CD14-positive monocyte (primary cell): ENCODE measurements at regions not wholly inside any gene's neighbourhood (a gene's known extent, or its start where the extent isn't known, plus 50 kb on each side); places are given as distances from the start of the nearest gene placed in this dataset.

Experiments used
- DNase-seq, 3 donors: peaks; one replicate each; pipeline ENCODE4 v3.0.0-alpha.2; 2011 to 2022
- H2AFZ ChIP-seq: 2 replicates; pipeline ENCODE4 v1.6.0; 2012; ENCODE audit warnings: mild to moderate bottlenecking, low read depth, low read length, inconsistent platforms; ENCODE audit not compliant: insufficient read depth, poor library complexity, severe bottlenecking
- H3K27ac ChIP-seq, 2 donors: 1 replicate in 1 of 2; 2 replicates in 1 of 2; pipeline ENCODE4 v1.5.1; 2012 to 2013; ENCODE audit warnings: low read length in 2 of 2, control low read depth in 1 of 2, inconsistent platforms in 1 of 2, low read depth in 1 of 2, mild to moderate bottlenecking in 1 of 2
- H3K27me3 ChIP-seq, 2 donors: one replicate each; pipeline versions ENCODE4 v1.6.0 to v1.6.1; 2011 to 2013; ENCODE audit warnings: low read length in 2 of 2; ENCODE audit not compliant: control insufficient read depth in 2 of 2, insufficient read depth in 2 of 2
- H3K36me3 ChIP-seq, 2 donors: replicated peaks in 1 of 2; 1 replicate in 1 of 2; 2 replicates in 1 of 2; pipeline versions ENCODE4 v1.5.1 to v1.6.1; 2012 to 2013; ENCODE audit warnings: low read length in 2 of 2, control low read depth in 1 of 2, inconsistent platforms in 1 of 2, mild to moderate bottlenecking in 1 of 2; ENCODE audit not compliant: insufficient read depth in 2 of 2, control insufficient read depth in 1 of 2
- H3K4me1 ChIP-seq, 2 donors: 1 replicate in 1 of 2; 2 replicates in 1 of 2; pipeline versions ENCODE4 v1.5.1 to v1.6.1; 2012 to 2013; ENCODE audit warnings: low read length in 2 of 2, control low read depth in 1 of 2, inconsistent platforms in 1 of 2, mild to moderate bottlenecking in 1 of 2, moderate library complexity in 1 of 2; ENCODE audit not compliant: insufficient read depth in 2 of 2, control insufficient read depth in 1 of 2
- H3K4me2 ChIP-seq: replicated peaks from 2 replicates; pipeline ENCODE3; 2012; ENCODE audit warnings: low read length, moderate library complexity, mild to moderate bottlenecking; ENCODE audit not compliant: poor library complexity, severe bottlenecking; ENCODE audit errors: extremely low read depth
- H3K4me3 ChIP-seq, 3 experiments: fragments of 200-600 bp in 1 of 3; sonication (generic) in 1 of 3; replicated peaks in 1 of 3; 1 replicate in 2 of 3; 2 replicates in 1 of 3; pipeline ENCODE4 v1.5.1; 2011 to 2013; ENCODE audit warnings: low read length in 3 of 3, mild to moderate bottlenecking in 3 of 3, control low read depth in 2 of 3, low read depth in 2 of 3, inconsistent platforms in 1 of 3, moderate library complexity in 1 of 3
- H3K79me2 ChIP-seq: 2 replicates; pipeline ENCODE4 v1.6.0; 2012; ENCODE audit warnings: mild to moderate bottlenecking, control low read depth, inconsistent platforms, low read length, moderate library complexity; ENCODE audit not compliant: insufficient read depth
- H3K9ac ChIP-seq: 2 replicates; pipeline ENCODE4 v1.6.0; 2017; ENCODE audit warnings: low read length, mild to moderate bottlenecking; ENCODE audit not compliant: insufficient read depth, poor library complexity, severe bottlenecking
- H3K9me3 ChIP-seq, 2 donors: replicated peaks in 1 of 2; 1 replicate in 1 of 2; 2 replicates in 1 of 2; pipeline versions ENCODE4 v1.5.1 to v1.6.1; 2012 to 2013; ENCODE audit warnings: low read length in 2 of 2, control low read depth in 1 of 2; ENCODE audit not compliant: control insufficient read depth in 1 of 2, insufficient read depth in 1 of 2
- H4K20me1 ChIP-seq: 2 replicates; pipeline ENCODE4 v1.6.0; 2012; ENCODE audit warnings: mild to moderate bottlenecking, low read length, control low read depth, moderate library complexity; ENCODE audit not compliant: insufficient read depth
- H3K27ac Mint-ChIP-seq, 7 donors: one replicate each; pipeline ENCODE4 v1.8.0; 2020; ENCODE audit warnings: mild to moderate bottlenecking in 7 of 7, mixed read lengths in 7 of 7, moderate library complexity in 6 of 7, inconsistent platforms in 2 of 7
- H3K27me3 Mint-ChIP-seq, 3 donors: one replicate each; pipeline ENCODE4 v1.8.0; 2021 to 2022; ENCODE audit warnings: low read depth in 3 of 3, mild to moderate bottlenecking in 3 of 3, mixed read lengths in 3 of 3, moderate library complexity in 3 of 3, inconsistent platforms in 1 of 3
- H3K36me3 Mint-ChIP-seq, 2 donors: one replicate each; pipeline ENCODE4 v1.8.0; 2020; ENCODE audit warnings: mixed read lengths in 2 of 2, inconsistent platforms in 1 of 2, mild to moderate bottlenecking in 1 of 2
- H3K4me1 Mint-ChIP-seq: one replicate; pipeline ENCODE4 v1.8.0; 2020; ENCODE audit warnings: mild to moderate bottlenecking, mixed read lengths
- H3K4me3 Mint-ChIP-seq, 2 donors: one replicate each; pipeline ENCODE4 v1.8.0; 2020; ENCODE audit warnings: mild to moderate bottlenecking in 2 of 2, mixed read lengths in 2 of 2, moderate library complexity in 1 of 2
- H3K9me3 Mint-ChIP-seq, 7 donors: one replicate each; pipeline ENCODE4 v1.8.0; 2020 to 2022; ENCODE audit warnings: mixed read lengths in 7 of 7, mild to moderate bottlenecking in 6 of 7, moderate library complexity in 6 of 7, inconsistent platforms in 2 of 7
- CTCF ChIP-seq: fragments of 200-600 bp; IDR thresholded peaks from one replicate; pipeline ENCODE4 v1.8.0; 2022; ENCODE audit warnings: antibody characterized with exemption, mild to moderate bottlenecking
- WGBS: methylation state at CpG from one replicate; pipeline ENCODE4 v1.1.5; 2013; ENCODE audit warnings: missing lambda C conversion rate; ENCODE audit not compliant: insufficient coverage; 5-methylcytosine and 5-hydroxymethylcytosine counted together
- intact Hi-C, 2 donors: fragments of 100-400 bp; cut with micrococcal nuclease; formaldehyde crosslinking; loops; one replicate each; pipeline versions ENCODE4 v1.15.0 to v1.15.1; 2023

- H3K27ac ChIP-seq, result peak overlapping the region in 1 of 2 donors; percentile 73
- H3K4me1 ChIP-seq, result peaks cover 29 to 46% of the 10 kb centered on the region in 2 donors
- no peak overlapping the region for H3K4me3 ChIP-seq
- peaks cover 3 to 6% of the 10 kb centered on the region in 2 donors for H3K36me3 ChIP-seq
- H4K20me1 ChIP-seq, result peaks cover 96% of the 10 kb centered on the region
- H3K4me3 Mint-ChIP-seq, result no peak overlapping the region
- peaks cover 55% of the 10 kb centered on the region for H3K4me1 Mint-ChIP-seq
- 88% methylated on average over 7 of the region's 7 CpGs for WGBS
- peaks cover 11 to 26% of the 10 kb centered on the region in 2 donors for H3K36me3 Mint-ChIP-seq
- H3K27me3 Mint-ChIP-seq, result peaks cover 0 to 5% (median 2%) of the 10 kb centered on the region in 3 donors
- peak overlapping the region in 3 of 7 donors; percentile 38 to 81 (median 73) for H3K27ac Mint-ChIP-seq
- intact Hi-C loops, result no loop called here
- H3K9me3 Mint-ChIP-seq, result no peaks in the 10 kb centered on the region
- no peak overlapping the region for H3K9ac ChIP-seq
- DNase-seq, result no peak
- no peaks in the 10 kb centered on the region for H3K27me3 ChIP-seq
- H3K9me3 ChIP-seq, result no peaks in the 10 kb centered on the region
- no peak overlapping the region for H2AFZ ChIP-seq
- no peak overlapping the region for H3K4me2 ChIP-seq
- TF ChIP-seq CTCF, result no peak
- H3K79me2 ChIP-seq, result peaks cover 97% of the 10 kb centered on the region
Observed at GRCh38 chr14:73777420-73777819, 63.2 kb upstream of the PNMA1 start.

- Histone ChIP-seq H3K4me1 (peaks cover 40 to 52% of the 10 kb centered on the region in 2 donors), H4K20me1 (peaks cover 96% of the 10 kb centered on the region), H3K36me3 (peaks cover 3 to 6% of the 10 kb centered on the region in 2 donors), H3K27ac (no peak overlapping the region), H3K79me2 (peaks cover 97% of the 10 kb centered on the region), H3K9me3 (no peaks in the 10 kb centered on the region), H3K27me3 (no peaks in the 10 kb centered on the region), H3K4me3 (no peak overlapping the region), H3K9ac (no peak overlapping the region), H2AFZ (no peak overlapping the region), H3K4me2 (no peak overlapping the region)
- H3K4me3 Mint-ChIP-seq, result no peak overlapping the region
- H3K9me3 Mint-ChIP-seq, result no peaks in the 10 kb centered on the region
- no CpG with 5 or more reads among the region's 3 CpGs for WGBS
- intact Hi-C loops, result no loop called here
- no peak for DNase-seq
- no peak overlapping the region for H3K27ac Mint-ChIP-seq
- peaks cover 13 to 32% of the 10 kb centered on the region in 2 donors for H3K36me3 Mint-ChIP-seq
- H3K27me3 Mint-ChIP-seq, result peaks cover 0 to 5% (median 2%) of the 10 kb centered on the region in 3 donors
- peaks cover 67% of the 10 kb centered on the region for H3K4me1 Mint-ChIP-seq
- no peak for TF ChIP-seq CTCF
Observed at GRCh38 chr14:73776194-73776537, 62.0 kb upstream of the PNMA1 start.
